NB4 (cell line): ENCODE measurements at regions not wholly inside any gene's neighbourhood (a gene's known extent, or its start where the extent isn't known, plus 50 kb on each side); places are given as distances from the start of the nearest gene placed in this dataset.

ENCODE experiments used
- CTCF ChIP-seq: IDR thresholded peaks from one replicate; pipeline ENCODE4 v1.5.1; 2012; ENCODE audit warnings: low read depth, low read length
- MAX ChIP-seq: IDR thresholded peaks from 2 replicates; pipeline ENCODE4 v1.6.1; 2011; ENCODE audit warnings: low read depth, low read length
- POLR2A ChIP-seq: IDR thresholded peaks from 2 replicates; pipeline ENCODE4 v1.6.1; 2011; ENCODE audit warnings: mild to moderate bottlenecking; ENCODE audit not compliant: insufficient read length; ENCODE audit errors: extremely low read depth

- no peak for TF ChIP-seq CTCF
- no peak for TF ChIP-seq POLR2A
- TF ChIP-seq MAX = no peak
These were observed 224.5 kb upstream of the SNX7 start for GRCh38 chr1:98437011-98437410.
